B cell (primary cell): ENCODE measurements at regions not wholly inside any gene's neighbourhood (a gene's known extent, or its start where the extent isn't known, plus 50 kb on each side); places are given as distances from the start of the nearest gene placed in this dataset.

Source experiments
- EZH2 ChIP-seq: IDR thresholded peaks from 2 replicates; pipeline ENCODE4 v1.6.1; 2012; ENCODE audit warnings: borderline replicate concordance, low read depth, mild to moderate bottlenecking, moderate library complexity, low read length; ENCODE audit not compliant: insufficient read depth, poor library complexity, severe bottlenecking
- TF ChIP-seq, protein P1 (sequence below): fragments of 200-600 bp; IDR thresholded peaks from one replicate; pipeline ENCODE4 v1.8.0; 2022; ENCODE audit warnings: antibody characterized with exemption, mild to moderate bottlenecking

DNA sequence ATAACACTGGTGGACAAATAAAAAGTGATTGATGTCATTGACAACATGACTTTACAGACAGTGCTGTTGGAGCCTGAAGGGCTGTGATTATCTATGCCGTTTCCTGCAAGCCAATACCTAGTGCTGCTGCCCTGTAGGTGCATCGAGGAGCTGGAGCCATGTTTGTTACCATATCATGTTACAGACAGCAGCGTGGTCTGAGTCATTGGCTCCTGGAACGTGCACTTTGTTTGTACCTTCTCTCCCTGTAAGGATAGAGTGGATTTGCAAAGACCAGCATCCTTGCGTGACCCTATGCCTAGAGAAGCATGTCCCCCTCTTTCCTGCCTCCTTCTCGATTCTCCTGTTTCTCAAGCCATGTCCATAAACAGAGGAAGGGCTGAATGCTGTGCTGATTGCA, 597.2 kb downstream of the TYW1 start:
- TF ChIP-seq, protein P1, sequence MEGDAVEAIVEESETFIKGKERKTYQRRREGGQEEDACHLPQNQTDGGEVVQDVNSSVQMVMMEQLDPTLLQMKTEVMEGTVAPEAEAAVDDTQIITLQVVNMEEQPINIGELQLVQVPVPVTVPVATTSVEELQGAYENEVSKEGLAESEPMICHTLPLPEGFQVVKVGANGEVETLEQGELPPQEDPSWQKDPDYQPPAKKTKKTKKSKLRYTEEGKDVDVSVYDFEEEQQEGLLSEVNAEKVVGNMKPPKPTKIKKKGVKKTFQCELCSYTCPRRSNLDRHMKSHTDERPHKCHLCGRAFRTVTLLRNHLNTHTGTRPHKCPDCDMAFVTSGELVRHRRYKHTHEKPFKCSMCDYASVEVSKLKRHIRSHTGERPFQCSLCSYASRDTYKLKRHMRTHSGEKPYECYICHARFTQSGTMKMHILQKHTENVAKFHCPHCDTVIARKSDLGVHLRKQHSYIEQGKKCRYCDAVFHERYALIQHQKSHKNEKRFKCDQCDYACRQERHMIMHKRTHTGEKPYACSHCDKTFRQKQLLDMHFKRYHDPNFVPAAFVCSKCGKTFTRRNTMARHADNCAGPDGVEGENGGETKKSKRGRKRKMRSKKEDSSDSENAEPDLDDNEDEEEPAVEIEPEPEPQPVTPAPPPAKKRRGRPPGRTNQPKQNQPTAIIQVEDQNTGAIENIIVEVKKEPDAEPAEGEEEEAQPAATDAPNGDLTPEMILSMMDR, result no peak
- TF ChIP-seq EZH2, result no peak
